Fibroblast of skin of right biceps (primary cell): ENCODE measurements at regions not wholly inside any gene's neighbourhood (a gene's known extent, or its start where the extent isn't known, plus 50 kb on each side); places are given as distances from the start of the nearest gene placed in this dataset.
"Not testable (repeated sequence)": the region's sequence is repeated elsewhere in the genome, so short reads cannot be mapped to it uniquely, and the experiment has no call there.

ENCODE experiments used
- DNase-seq: peaks from one replicate; pipeline ENCODE4 v3.0.0-alpha.2; 2013

GRCh38 chr1:212495766-212496494, 63.2 kb downstream of the NENF start:
- DNase-seq: no peak

- DNase-seq: no peak
Measured at GRCh38 chr1:212496682-212497081, 64.0 kb downstream of the NENF start.

- DNase-seq: no peak
Measured at GRCh38 chr1:212497553-212497952, 64.8 kb downstream of the NENF start.

GRCh38 chr1:212498283-212499040, 65.7 kb downstream of the NENF start:
- DNase-seq: peak; percentile 88

GRCh38 chr1:212500351-212500750, 67.6 kb downstream of the NENF start:
- no peak for DNase-seq

GRCh38 chr1:212500983-212501382, 68.3 kb downstream of the NENF start:
- DNase-seq: peak; percentile 35

GRCh38 chr1:212503714-212504113, 71.0 kb downstream of the NENF start:
- DNase-seq: no peak

GRCh38 chr1:212504171-212504803, 71.6 kb downstream of the NENF start:
- DNase-seq: no peak

GRCh38 chr1:212506666-212507065, 73.9 kb downstream of the NENF start:
- no peak for DNase-seq

GRCh38 chr1:212507369-212507768, 74.6 kb downstream of the NENF start:
- no peak for DNase-seq

- DNase-seq: peak; percentile 83
Measured at GRCh38 chr1:212512816-212513559, 80.3 kb downstream of the NENF start.

GRCh38 chr1:212513586-212513985, 80.9 kb downstream of the NENF start:
- no peak for DNase-seq

- DNase-seq: peak; percentile 83
Measured at GRCh38 chr1:212514056-212514614, 81.4 kb downstream of the NENF start.

- DNase-seq: no peak
Measured at GRCh38 chr1:212514782-212515181, 82.1 kb downstream of the NENF start.

- no peak for DNase-seq
Measured at GRCh38 chr1:212515329-212515760, 82.6 kb downstream of the NENF start.

GRCh38 chr1:212516012-212516411, 83.3 kb downstream of the NENF start:
- not testable (repeated sequence) for DNase-seq

- peak; percentile 48 for DNase-seq
Measured at GRCh38 chr1:212518188-212519054, 85.7 kb downstream of the NENF start.

GRCh38 chr1:212519131-212519530, 86.4 kb downstream of the NENF start:
- no peak for DNase-seq

GRCh38 chr1:212520299-212520698, 87.6 kb downstream of the NENF start:
- DNase-seq: no peak

- no peak for DNase-seq
Measured at GRCh38 chr1:212520746-212521145, 87.8 kb upstream of the ATF3 start.

GRCh38 chr1:212525479-212526110, 83.0 kb upstream of the ATF3 start:
- DNase-seq: peak; percentile 34
